ENCODE measurements at regions not wholly inside any gene's neighbourhood (a gene's known extent, or its start where the extent isn't known, plus 50 kb on each side); places are given as distances from the start of the nearest gene placed in this dataset.
"Not testable (repeated sequence)": the region's sequence is repeated elsewhere in the genome, so short reads cannot be mapped to it uniquely, and the experiment has no call there.

DNA sequence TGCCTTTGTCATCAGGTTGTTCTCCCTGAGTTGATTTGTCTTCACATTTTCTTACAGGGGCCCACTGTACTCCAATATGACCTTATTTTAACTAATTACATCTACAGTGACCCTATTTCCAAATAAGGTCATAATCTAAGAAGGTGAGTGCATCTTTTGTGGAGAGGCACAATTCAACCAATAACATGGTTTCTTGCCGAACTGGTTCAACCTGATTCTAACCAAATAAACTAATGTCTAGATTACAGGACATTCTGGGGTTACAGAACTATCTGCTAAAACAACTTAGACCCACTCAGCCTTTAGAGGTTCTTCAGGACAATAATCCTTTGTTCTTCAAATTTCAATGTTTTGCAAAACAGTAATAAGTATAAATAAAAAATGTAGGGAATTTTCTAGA, 496.5 kb upstream of the SOX11 start:
- no peak for DNase-seq

DNA sequence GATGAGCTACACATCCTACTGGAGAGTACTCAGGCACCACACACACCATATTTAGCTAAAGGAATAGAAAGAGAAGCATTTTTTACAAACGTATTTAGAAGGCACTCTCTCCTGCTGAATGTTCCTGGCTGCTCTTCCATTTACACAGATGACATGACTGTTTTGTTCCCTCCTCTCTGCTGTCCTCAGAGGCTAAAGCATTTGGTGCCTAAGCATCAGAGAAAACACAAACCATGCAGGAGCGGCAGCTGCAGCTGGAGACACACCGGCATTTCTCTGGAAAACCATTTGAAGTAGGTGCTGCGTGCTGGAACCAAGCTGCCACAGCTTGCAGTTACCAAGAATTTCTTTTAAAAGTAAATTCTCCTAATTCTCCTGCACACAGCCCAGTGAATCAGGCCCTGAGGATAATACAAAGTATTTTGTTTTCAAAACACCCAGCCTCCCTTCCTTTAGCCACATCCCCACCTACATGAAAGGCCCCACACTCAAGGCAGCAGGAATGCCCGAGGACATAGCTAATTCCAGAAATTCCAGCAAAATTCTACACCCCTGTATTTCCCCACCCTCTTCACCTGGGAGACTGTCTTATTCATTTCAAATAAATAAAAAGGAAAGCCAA, 488.9 kb upstream of the SOX11 start:
- DNase-seq: no peak

DNA sequence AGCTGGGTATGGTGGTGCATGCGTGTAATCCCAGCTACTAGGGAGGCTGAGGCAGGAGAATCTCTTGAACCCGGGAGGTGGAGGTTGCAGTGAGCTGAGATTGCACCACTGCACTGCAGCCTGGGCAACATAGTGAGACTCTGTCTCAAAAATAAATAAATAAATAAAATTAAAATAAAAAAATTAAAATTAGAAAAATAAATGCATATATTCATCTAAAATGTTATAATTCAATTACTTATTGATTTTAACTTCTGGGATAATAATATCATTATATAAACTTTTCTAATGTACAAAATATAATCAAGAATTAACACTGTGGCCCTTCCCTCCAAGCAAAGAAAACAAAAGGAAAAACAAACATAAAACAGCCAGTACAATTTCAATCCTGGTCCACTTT, 485.4 kb upstream of the SOX11 start:
- DNase-seq: not testable (repeated sequence)

DNA sequence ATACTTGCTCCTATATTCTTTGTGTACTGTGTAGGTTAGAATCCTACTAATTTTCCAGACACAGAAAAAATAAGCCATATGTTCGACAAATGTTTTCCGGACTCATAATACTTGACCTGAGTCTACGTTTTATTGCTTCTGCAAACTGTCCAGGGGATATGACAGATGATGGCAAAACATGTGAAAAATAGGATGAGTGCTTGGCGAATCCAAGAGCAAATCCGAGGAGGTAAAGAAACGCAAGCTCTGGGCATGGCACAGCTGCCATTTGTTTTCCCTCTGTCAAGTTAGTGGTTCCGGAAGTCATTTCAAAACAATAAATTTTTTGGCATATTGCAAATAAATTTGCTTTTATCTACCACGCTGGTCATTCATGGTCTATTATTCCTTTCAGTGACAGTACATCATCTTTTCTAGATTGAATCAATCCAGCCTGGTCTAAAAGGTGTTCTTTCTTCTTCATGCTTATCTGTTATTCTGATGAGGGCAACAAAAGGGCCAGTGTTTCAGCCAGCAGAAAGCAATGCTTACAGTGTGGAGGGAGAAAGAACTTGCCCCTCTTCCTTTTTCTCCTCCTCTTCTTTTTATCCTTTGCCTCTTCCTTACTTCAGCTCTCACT, 476.1 kb upstream of the SOX11 start:
- DNase-seq: no peak

DNA sequence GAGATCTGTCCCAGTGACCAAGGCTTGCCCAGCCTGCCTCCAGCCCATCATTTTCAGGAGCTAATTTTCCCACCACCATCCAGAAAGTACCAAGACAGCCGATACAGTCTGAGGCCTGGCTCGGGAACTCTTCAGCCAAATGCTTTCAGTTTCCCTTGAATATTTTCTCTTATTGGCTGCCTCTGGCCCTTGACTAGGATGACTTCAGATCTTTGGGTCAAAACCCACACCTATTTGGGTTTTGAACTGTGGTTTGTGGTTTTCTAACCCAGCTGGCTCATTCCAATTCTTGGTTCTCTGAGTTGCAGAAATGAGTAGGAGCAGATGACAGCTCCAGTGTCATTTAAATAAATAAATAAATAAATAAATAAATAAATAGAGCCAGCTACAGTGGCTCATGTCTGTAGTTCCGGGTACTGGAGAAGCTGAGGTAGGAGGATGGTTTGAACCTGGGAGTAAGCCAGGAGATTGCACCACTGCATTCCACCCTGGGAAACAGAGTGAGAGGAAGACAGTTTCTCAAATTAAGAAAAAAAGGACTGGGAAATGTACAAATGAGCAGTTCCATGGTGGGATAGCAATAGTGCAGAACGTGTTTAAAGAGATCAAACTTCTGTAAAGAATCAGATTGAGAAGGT, 465.0 kb upstream of the SOX11 start:
- no peak for DNase-seq

DNA sequence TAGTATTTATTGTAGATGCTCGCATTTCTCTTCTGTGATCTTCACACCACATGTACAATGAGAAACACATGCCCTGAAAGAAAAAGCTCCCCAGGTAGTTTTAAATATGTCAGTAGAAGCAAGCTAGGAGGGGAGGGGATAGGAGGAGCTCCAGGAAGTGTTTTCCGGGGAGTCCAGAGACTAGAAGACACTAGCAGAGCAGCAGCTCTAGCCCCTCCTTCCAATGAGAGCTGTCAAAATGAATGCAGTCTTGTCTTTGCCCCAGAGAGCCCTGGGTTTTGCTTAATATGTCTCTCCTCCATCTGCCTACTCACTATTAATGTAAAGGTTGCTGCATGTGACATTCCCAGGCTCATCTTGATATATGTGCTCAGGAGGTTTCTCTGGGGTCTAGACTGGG, 462.6 kb upstream of the SOX11 start:
- DNase-seq: no peak

DNA sequence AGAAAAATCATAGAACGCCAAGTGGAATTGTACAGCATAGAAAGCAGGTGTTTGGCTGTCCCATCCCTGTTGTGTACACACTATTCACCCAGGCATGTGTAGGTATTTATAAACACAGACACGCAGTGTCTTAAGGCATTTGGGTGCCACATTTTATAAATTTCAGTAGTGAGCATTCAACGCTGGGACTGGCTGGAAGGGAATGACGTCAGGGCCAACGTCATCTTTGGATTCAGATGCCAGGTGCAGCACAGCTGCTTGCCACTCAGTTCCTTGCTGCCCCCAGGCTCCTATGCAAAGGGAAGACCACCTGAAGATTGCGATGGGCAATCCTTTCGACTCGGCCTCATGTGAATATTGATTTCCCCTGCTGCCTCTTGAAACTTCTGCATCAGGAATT, 461.7 kb upstream of the SOX11 start:
- no peak for DNase-seq

DNA sequence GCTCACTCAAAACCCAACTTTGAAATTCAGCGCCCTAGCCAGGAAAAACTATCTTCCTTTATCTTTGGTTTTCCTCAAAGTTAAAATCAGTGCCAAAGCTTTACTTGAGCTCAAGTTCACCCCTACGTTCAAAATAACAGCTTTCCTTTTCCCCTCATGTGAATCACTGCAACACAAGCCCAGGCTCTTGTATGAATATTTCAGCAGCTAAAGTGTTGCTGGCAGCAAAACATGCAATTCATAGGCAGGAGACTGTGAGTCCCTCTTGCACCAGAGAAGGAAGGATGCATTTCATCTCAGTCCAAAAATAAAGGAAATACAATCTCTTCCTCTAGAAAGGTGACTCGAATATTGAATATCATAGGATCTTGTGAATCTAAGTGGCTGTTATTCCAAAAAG, 461.3 kb upstream of the SOX11 start:
- DNase-seq: no peak

DNA sequence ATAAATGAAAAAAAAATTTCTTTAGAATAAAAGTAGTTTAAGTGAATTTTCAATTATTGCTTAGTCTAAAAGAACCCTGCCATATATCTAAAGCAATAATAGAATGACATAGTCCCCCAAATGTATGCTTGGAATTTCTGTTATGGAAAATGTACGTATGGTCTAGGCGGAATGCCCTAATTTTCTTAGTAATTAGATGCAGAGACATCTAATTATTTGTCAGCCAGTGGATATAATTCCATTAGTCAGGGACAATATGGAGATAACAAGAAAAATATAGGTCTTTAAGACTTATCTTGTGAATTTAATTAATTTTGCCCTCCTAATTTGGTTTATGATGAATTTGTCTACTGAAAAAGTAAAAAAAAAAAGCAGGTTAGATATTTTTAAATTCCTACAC, 460.9 kb upstream of the SOX11 start:
- no peak for DNase-seq

DNA sequence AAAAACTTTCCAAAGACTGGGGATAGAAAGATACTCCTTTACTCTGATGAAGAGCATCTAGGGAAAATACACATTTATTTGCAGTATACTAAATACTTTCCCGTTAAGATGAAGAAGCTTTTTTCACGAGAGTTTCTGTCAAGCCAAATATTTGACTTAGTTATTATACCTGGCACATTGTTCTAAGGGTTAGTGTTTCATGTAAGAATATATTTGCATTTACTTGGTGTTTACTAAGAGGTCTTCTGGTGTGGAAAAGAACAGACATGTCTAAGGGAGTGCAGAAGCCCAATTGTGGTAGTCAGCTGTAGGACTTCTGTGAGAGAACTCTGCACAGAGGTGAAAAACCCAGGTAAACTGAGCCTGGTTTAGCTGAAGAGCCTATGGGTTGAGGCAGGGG, 457.6 kb upstream of the SOX11 start:
- DNase-seq: no peak

DNA sequence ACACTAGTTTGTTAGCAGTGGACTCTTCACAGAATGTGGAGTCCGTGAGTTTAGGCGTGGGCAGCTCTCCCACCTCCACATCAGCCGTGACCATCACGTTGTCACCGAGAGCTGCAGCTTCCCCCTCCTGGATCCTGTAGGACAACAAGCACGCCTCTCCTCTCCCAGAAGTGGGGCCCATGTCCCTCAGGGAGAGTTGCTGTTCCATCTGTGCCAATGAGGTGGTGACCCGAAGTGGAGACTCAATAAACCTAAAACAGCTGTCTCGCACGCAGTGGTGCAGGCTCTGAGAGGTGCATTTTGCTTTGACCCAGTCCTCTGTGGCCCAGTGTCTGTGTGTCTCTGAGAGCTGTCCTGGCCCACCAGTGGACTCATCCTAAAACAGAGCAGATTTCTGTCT, 456.5 kb upstream of the SOX11 start:
- DNase-seq: no peak

DNA sequence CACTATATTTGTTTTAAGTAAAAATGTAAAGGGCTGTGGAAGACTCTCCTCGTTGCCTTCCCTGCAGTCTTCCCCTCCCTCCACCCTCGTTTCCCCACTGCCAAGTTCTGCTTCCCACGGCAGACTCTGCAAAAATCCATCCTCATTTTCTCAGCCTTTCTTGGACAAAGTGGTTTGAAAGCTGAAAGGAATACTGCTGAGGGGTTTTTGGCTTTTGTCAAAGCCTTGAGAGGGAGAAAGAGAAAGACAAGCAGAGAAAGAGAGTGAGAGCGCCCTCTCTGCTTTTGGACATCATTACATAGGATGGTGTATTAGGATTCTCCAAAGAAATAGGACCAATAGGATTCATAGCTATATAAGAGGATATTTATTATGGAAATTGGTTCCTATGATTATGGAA, 455.9 kb upstream of the SOX11 start:
- DNase-seq: no peak

DNA sequence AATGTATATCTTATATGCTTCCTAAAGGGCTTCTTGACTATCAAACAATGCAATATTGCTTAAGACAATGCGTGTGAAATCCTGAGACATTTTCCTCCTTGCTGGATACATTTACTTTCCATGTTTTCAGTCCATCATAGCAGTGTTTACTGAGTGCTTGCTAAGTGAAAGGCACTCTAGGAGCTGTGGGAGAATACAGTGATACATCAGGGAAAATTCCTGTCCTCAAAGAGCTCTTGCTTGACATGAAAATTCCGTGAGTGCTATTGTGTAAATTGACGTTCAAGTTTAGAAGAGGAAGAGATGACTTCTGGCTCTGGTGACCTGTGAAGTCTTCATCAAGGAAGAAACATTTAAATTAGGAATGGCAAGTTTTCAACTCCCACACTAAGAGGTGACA, 449.4 kb upstream of the SOX11 start:
- DNase-seq: no peak

DNA sequence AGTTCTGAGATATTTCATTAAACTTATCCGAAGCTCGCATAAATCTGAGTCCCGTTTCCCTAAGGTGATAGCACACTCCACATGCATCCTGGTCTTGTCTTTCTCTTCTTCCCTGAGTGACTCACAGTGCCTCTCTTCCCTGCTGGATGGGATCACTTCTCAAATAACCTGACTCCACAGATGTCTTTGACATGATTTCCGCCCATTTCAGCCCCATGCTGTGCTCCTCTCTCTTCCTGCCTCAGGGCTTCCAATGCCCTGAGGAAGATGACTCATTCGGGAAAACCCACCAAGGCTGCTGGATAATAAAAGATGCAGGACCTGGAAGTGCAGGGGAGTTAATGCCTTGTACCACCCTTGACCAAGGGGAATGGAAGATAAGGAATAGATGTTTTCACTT, 441.7 kb upstream of the SOX11 start:
- no peak for DNase-seq

DNA sequence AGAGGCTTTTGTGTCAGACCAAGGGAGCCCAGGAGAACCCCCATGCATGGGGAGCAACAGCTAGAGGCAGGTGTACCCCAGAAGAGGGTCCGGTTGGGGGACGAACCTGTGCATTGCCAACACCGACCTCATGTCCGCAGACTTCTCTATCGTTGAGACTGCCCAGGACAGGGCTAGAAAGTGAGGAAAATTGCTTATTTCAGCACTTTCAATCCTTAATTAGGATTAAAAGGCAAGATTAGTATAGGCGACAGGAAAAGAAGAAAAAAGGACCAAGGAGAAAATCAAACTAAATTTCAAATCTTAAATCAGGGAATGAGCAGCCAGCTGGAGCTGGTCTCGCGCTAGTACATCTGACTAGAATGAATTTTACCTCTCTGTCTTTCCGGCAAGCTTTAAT, 438.9 kb upstream of the SOX11 start:
- DNase-seq: no peak

DNA sequence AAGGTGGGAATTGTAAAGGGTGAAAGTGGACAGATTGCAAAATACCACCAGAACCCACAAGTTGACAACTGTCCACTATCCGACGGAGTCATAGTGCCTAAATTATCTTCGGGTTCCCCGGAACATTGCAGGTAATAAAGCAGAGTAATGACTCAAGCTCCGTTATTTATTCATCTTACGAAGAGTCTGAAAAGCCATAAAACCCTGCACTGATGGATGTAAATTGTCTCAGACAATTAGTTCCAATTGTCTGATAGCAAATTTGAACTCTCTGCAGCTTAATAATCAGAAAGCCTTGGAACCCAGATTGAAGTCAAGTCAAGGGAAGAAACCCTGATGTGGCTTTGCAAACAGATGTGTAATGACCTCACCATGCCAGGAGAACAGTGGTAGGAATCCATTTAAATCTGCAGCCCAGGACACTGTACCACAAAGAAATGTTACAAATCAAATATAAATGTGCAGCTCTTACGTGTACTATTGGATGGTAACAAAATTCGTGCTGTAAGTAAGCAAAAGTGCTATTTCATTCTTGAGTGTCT, 437.3 kb upstream of the SOX11 start:
- no peak for DNase-seq

DNA sequence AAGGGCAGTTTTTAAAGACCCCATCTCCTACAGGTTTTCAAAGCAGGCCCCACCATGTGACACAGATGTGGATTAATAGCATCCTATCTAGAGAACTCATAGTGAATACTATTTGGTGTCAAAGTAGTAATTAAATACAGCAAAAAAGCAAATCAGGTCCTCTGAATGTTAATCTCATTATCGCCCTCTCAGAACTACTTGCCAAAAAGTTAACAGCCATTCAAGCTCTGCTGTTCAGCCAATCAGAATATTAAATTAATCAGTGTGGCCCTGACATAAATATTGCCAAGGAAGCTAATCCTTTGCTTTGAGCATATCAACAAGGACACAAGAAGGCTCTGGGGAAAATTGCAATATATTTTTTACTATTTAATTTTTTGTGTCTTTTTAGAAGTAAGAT, 428.9 kb upstream of the SOX11 start:
- no peak for DNase-seq

DNA sequence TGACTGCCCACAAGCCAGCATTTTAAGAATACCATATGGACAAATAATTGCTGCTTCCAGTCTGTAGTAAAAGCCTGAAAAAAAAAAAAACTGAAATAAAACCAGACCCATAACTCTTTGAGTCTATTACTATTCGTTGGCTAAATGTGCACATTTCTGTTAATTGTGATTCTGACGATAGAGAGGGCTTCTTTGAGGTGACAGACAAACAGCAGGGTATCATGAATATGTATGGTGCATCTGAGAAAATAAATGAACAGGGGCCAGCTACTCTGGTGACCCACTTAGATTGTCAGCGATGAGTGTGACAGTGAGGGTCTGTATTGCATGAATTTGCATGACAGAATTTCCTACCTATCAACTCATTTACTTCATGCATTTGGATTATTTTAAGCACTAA, 427.8 kb upstream of the SOX11 start:
- no peak for DNase-seq

DNA sequence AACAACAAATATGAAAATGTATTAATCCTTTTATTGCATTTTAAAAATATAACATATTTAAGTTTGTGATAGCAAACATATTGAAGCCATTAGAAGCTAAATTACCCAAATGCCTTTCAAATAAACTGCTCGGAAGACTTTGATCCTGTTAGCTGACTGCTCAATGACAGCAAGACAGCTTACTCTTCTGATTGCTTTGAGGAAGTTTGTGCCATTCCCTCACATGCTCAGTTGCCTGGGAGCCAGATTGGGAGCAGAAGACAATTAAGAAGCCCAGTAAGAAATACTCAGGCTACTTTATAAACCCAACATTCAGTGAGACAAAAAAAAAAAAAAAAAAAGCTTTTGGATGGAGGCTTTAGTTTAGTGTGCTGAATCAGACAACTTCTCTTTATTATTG, 407.1 kb upstream of the SOX11 start:
- no peak for DNase-seq

DNA sequence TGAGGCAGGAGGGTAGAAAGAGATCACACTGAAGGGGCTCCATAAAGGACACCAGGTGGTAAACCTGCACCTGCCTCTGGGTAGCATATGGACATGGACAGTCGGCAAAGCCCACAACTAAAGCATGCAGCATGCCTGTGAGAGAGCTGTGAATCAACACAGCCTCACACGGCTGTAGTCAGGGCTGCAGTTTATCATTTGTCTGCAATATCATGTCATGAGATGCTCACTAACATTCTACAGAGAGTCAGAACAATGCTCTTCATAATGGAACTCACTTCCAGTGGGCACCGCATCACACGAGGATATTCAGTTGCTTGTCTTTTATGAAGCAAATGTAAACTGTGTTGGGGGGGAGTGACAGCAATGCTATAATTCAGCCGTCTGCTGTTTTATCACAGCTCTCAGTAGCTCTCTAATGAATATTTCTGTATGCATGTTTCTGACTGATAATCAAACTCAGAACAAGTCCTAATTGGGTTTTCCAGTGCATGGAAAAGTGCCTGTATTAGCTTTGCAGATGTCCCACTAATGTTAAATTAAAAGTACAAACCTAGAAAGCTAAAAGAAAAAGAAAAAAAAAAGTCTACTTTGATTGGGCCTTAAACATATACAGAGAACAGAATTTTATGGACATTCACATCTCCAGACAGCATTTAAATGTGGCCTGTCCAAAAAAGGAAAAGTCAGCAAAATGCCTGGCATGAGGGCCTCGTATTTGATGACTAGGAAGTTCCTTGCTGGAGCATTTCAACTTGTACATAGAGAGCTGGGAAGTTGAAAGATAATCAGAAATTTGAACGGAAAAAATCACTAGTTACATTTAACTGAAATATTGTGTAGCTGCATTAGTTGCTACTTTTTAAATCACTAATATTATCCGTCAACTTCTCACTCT, 406.1 kb upstream of the SOX11 start:
- no peak for DNase-seq

DNA sequence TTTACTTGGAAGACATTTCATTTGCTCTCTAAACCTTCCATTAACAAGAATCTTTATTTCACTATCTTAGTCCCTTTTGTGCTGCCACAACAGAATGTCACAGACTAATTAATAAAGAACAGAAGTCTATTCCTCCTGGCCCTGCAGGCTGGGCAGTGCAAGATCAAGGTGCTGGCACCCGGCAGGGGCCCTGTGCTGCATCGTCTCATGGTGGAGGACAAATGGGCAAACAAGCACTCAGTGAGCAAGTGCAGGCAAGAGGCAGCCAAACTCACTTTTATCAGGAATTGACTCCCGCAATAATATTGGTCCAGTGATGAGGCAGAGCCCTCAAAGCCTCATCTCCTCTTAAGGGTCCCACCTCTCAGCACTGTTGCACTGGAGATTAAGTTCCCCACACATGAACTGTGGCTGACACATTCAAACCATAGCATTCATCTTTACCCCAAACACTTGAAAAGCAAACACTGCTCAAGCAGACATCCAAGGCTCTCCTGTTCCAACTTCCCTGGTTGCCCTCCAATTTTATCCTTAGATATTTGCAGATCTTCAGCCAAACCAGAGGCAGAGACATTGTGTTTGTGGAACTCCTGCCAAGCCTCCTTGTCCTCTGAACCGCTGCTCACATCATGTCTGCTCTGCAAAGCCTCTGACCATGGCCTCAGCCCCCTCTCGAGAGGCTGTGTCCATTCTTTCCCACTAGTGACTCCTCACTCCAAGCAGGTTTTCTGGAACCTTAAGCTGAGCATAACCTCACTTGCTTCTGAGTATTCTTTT, 404.4 kb upstream of the SOX11 start:
- DNase-seq: no peak

DNA sequence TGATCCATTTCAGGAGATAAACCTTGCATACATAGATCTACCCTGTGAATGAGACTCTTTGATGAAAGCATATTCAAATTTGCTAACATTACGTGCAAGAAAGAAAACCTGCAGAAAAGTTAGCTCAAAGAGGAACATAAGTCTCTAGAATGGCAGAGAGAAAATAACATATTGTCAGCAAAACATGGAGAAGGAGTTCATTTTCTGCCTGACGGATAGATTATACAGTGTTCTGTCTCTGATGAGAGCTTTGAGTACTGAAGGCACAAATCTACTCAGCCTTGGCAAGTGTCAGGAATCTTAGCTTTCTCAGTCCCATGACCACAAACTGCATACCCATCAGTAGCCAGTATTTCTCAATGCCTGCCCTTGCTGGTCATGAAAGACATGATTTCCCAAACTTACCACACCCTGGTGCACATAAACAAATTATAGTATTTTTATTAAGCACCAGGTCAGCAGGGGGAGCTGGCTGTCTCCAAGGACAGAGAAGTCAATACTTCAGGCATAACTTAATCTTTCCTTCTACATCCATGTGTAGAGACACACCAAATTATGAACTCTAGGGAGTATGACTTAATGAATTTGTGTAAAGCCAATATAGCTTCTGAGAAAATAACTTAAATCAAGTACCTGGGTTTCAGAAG, 401.2 kb upstream of the SOX11 start:
- DNase-seq: no peak

Data from activated CD8-positive, alpha-beta memory T cell treated with anti-CD3 and anti-CD28 coated beads for 24 hours (primary cell).